Upper lobe of left lung (tissue), 4 donors: ENCODE measurements at regions not wholly inside any gene's neighbourhood (a gene's known extent, or its start where the extent isn't known, plus 50 kb on each side); places are given as distances from the start of the nearest gene placed in this dataset.

Source experiments
- EP300 ChIP-seq, 4 donors: sonication (generic); formaldehyde crosslinking; IDR thresholded peaks; one replicate each; pipeline ENCODE4 v1.5.1; 2017; ENCODE audit warnings: antibody characterized with exemption in 4 of 4, control low read depth in 2 of 4
- TF ChIP-seq, protein P1 (sequence below), 6 experiments: fragments of 450-650 bp in 4 of 6; fragments of 200-600 bp in 2 of 6; sonication (generic) in 2 of 6; IDR thresholded peaks; one replicate each; pipeline ENCODE4 v1.5.1; 2016 to 2019; ENCODE audit warnings: antibody characterized with exemption in 6 of 6

DNA sequence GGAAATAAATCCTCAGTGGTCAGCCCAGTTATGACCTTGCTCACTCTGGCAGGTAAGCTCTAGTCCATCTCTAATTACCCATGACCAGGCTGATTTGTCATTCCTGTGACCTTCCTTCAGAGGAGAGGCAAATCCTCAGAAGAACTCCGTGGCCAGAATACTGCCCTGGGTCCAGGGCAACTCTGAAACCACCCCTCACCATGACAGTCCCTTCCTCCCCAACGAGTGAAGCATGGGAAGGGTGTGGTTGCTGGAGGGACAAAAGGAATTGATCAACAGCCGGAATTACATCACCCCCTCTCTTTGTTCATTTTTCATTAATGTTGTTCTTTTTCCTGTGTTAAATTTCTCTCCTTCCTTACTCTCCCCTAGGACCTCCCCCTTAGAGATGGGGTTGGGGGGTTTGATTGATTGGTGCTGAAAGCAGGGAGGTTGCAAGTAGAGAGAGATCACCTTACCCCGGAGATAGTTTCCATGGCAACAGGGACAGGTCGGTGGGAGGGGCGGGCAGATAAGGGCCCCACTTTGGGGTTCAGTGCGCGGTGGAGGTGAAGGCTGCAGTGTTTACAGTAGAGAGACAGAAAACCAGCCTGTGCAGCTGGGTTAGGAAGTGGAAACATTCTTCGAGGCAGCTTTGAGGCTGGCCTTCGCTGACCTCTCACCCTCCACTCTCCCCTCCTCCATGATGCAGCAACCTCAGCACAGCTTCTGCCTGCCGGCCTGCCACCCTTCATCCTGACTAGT lies 647.4 kb downstream of the BCOR start:
- TF ChIP-seq, protein P1, sequence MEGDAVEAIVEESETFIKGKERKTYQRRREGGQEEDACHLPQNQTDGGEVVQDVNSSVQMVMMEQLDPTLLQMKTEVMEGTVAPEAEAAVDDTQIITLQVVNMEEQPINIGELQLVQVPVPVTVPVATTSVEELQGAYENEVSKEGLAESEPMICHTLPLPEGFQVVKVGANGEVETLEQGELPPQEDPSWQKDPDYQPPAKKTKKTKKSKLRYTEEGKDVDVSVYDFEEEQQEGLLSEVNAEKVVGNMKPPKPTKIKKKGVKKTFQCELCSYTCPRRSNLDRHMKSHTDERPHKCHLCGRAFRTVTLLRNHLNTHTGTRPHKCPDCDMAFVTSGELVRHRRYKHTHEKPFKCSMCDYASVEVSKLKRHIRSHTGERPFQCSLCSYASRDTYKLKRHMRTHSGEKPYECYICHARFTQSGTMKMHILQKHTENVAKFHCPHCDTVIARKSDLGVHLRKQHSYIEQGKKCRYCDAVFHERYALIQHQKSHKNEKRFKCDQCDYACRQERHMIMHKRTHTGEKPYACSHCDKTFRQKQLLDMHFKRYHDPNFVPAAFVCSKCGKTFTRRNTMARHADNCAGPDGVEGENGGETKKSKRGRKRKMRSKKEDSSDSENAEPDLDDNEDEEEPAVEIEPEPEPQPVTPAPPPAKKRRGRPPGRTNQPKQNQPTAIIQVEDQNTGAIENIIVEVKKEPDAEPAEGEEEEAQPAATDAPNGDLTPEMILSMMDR (IDR thresholded peaks at IDR 0.05): no peak
- TF ChIP-seq EP300 (IDR thresholded peaks at IDR 0.05): no peak
